OCI-LY1 (cell line): ENCODE measurements at regions not wholly inside any gene's neighbourhood (a gene's known extent, or its start where the extent isn't known, plus 50 kb on each side); places are given as distances from the start of the nearest gene placed in this dataset.

ENCODE experiments used
- CTCF ChIP-seq: fragments of 200-600 bp; sonication (generic), shearing (Covaris generic); IDR thresholded peaks from 2 replicates; pipeline ENCODE4 v1.5.1; 2017; ENCODE audit warnings: mild to moderate bottlenecking, antibody characterized with exemption, low read length, moderate library complexity, mixed read lengths
- EZH2 ChIP-seq: fragments of 200-600 bp; sonication (generic), shearing (Covaris generic); IDR thresholded peaks from 2 replicates; pipeline ENCODE4 v1.8.0; 2017; ENCODE audit warnings: borderline replicate concordance, mixed run types, mild to moderate bottlenecking, antibody characterized with exemption, low read length, moderate library complexity, mixed read lengths

- TF ChIP-seq CTCF (no peak), EZH2 (no peak)
These were observed 409.5 kb upstream of the ADGRL3 start for GRCh38 chr4:60790608-60791007.
